SJSA1 (cell line): ENCODE measurements at regions not wholly inside any gene's neighbourhood (a gene's known extent, or its start where the extent isn't known, plus 50 kb on each side); places are given as distances from the start of the nearest gene placed in this dataset.

Experiments used
- DNase-seq, 2 experiments: peaks; one replicate each; pipeline ENCODE4 v3.0.0-alpha.2; 2015 to 2020; ENCODE audit warnings: low spot score in 2 of 2, low read depth in 1 of 2
- H3K27ac ChIP-seq: fragments of 250-450 bp; sonication (Bioruptor Pico); 2 replicates; pipeline ENCODE4 v1.5.1; 2020; ENCODE audit warnings: mild to moderate bottlenecking, moderate library complexity
- H3K27me3 ChIP-seq: fragments of 250-450 bp; sonication (Bioruptor Pico); replicated peaks from 2 replicates; pipeline ENCODE4 v1.5.1; 2020; ENCODE audit warnings: mild to moderate bottlenecking, moderate library complexity
- H3K36me3 ChIP-seq: fragments of 250-450 bp; sonication (Bioruptor Pico); 2 replicates; pipeline ENCODE4 v1.5.1; 2020; ENCODE audit warnings: mild to moderate bottlenecking
- H3K4me1 ChIP-seq: fragments of 250-450 bp; sonication (Bioruptor Pico); replicated peaks from 2 replicates; pipeline ENCODE4 v1.6.1; 2021; ENCODE audit warnings: mild to moderate bottlenecking
- H3K4me3 ChIP-seq: fragments of 250-450 bp; sonication (Bioruptor Pico); 2 replicates; pipeline ENCODE4 v1.5.1; 2020; ENCODE audit warnings: mild to moderate bottlenecking
- H3K9me3 ChIP-seq: fragments of 250-450 bp; sonication (Bioruptor Pico); replicated peaks from 2 replicates; pipeline ENCODE4 v1.5.1; 2020; ENCODE audit warnings: mild to moderate bottlenecking

DNA sequence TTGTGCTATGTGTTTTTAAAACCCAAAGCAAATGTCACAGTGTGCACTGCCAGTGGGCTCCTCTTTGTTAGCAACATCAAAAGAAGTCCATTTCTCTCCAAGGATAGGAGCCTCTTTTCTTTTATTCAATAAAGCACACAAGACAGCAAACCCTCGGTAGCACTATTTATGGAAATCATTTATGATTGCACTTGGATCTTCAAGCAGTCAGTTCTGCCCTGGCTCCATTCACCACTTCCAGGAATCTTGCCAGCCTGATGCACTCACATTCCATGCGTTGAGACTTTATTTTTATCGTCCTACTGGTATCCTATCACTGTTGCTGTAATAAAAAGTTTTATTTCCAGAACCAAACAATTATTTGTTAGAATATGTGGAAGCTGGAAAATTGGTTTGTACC lies 412.1 kb downstream of the TBL1XR1 start:
- no peak overlapping the region for H3K4me3 ChIP-seq
- DNase-seq = no peak
- no peaks in the 10 kb centered on the region for H3K4me1 ChIP-seq
- H3K27ac ChIP-seq = no peak overlapping the region
- no peaks in the 10 kb centered on the region for H3K9me3 ChIP-seq
- no peaks in the 10 kb centered on the region for H3K27me3 ChIP-seq
- H3K36me3 ChIP-seq = no peaks in the 10 kb centered on the region

DNA sequence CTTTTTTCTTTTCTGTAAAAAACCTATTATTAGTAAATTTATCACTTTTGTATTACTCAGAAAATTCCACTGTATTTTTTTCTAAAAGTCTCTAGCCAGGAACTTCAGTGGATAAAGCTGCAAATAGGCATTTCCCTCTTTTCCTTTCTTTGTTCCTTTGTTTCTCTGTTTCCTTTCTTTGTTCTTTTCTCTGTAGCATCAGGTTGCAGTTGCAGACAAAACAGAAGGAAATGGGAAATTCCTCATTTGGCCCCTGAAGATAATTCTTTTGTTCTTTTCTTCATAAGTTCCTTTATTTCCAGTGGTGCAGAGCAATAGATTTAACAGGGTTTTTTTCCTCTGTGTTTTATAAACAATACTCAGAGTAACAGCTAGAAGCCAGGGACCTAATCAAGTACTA lies 416.5 kb downstream of the TBL1XR1 start:
- Histone ChIP-seq H3K27ac (no peak overlapping the region), H3K9me3 (no peaks in the 10 kb centered on the region), H3K4me1 (no peaks in the 10 kb centered on the region), H3K4me3 (no peak overlapping the region), H3K27me3 (no peaks in the 10 kb centered on the region), H3K36me3 (no peaks in the 10 kb centered on the region)
- no peak for DNase-seq

GRCh38 chr3:176776622-176777175 lies 420.6 kb downstream of the TBL1XR1 start:
- H3K27ac ChIP-seq = no peak overlapping the region
- H3K4me1 ChIP-seq = no peaks in the 10 kb centered on the region
- no peak for DNase-seq
- no peaks in the 10 kb centered on the region for H3K27me3 ChIP-seq
- no peak overlapping the region for H3K4me3 ChIP-seq
- H3K36me3 ChIP-seq = no peaks in the 10 kb centered on the region
- H3K9me3 ChIP-seq = peaks cover 3% of the 10 kb centered on the region; the same call in 1 of the 2 replicates

GRCh38 chr3:176769547-176770190 lies 427.6 kb downstream of the TBL1XR1 start:
- Histone ChIP-seq H3K4me1 (peaks cover 31% of the 10 kb centered on the region), H3K9me3 (peaks cover 2% of the 10 kb centered on the region; the same call in 1 of the 2 replicates), H3K27me3 (no peaks in the 10 kb centered on the region), H3K27ac (no peak overlapping the region), H3K36me3 (no peaks in the 10 kb centered on the region), H3K4me3 (no peak overlapping the region)
- DNase-seq = no peak

DNA sequence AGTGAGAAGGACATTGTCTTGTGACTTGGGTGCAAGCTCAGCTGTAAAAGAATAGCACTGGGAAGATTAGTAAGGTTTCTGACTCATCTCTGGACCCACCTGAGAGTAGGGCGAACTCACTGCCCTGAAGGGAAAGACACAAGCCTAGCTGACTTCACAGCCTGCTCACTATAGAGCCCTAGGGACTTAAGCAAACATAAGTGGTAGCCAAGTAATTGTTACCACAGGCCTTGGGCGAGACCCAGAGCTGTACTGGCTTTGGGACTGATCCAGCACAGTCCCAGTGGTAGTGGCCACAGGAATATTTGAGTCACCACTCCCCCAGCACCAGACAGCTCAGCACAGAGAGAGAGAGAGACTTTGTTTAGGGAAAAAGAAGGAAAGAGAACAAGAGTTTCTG lies 429.9 kb downstream of the TBL1XR1 start:
- Histone ChIP-seq H3K9me3 (no peaks in the 10 kb centered on the region), H3K4me1 (peaks cover 31% of the 10 kb centered on the region), H3K27ac (peak overlapping the region; percentile 62), H3K4me3 (no peak overlapping the region), H3K36me3 (no peaks in the 10 kb centered on the region), H3K27me3 (no peaks in the 10 kb centered on the region)
- DNase-seq = peak; percentile 90 to 91

GRCh38 chr3:176766862-176767261 lies 430.4 kb downstream of the TBL1XR1 start:
- Histone ChIP-seq H3K9me3 (no peaks in the 10 kb centered on the region), H3K4me1 (peaks cover 31% of the 10 kb centered on the region), H3K36me3 (no peaks in the 10 kb centered on the region), H3K27me3 (no peaks in the 10 kb centered on the region), H3K27ac (peak overlapping the region; percentile 62), H3K4me3 (no peak overlapping the region)
- DNase-seq = no peak

DNA sequence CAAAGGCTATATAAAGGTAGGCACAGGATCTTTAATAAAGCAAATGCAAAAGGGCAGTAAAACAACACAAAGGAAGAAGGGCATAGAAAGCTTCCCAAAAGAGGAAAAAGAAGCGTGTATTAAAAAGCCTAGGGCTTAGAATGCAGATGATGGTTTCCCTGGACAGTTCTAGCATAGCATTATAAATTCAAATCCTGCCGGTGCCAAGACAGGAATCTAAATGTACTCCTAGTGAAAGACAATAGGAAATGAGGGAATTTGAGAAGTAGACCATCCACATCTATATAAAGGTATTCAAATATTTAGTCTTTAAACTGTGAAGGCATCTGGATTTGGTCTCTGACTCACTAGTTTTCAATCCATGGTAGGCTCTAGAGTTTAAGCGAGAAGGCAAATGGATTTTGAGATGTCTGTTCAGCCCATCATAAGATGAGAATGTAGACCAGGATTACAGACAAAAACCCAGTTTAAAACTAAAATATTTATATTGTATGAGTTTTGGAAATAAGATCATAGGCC lies 431.8 kb downstream of the TBL1XR1 start:
- Histone ChIP-seq H3K9me3 (no peaks in the 10 kb centered on the region), H3K27ac (0 out of 2 replicates have a peak overlapping the region, but pooled peaks have one; percentile 16), H3K4me1 (peaks cover 31% of the 10 kb centered on the region), H3K36me3 (no peaks in the 10 kb centered on the region), H3K4me3 (no peak overlapping the region), H3K27me3 (no peaks in the 10 kb centered on the region)
- peak in 1 of 2 experiments; percentile 31 for DNase-seq

DNA sequence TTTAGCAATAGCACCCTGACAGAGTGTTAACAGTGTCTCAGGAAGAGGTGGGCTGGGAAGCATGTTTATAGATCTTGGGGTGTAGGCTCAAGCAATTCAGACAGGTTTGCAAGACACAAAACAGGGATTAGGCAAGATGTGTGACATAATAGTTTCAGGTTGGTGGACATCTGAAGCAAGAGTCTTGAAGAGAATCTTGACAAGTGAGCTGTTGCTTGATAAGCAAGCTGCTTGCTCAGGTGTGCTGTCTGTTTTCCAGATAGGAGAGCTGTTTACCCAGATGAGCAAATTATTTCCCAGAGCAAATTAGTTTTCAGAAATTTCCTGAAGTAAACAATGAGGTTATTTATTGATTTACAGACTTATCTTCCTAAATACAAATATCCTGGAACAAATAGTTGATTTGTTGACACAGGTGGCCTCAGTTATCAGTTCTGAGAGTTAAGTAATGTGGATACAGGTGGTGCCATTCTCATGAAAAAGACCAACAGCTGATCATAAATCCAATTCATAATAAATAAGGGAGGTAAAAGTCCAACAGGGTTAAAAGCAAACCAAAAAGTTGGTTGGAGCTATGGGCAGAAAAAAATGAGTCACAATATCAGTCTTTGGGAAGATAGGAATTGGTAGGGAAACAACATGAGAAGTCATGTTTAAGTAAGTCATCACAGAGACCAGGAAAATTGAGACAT lies 437.3 kb downstream of the TBL1XR1 start:
- Histone ChIP-seq H3K4me3 (no peak overlapping the region), H3K9me3 (no peaks in the 10 kb centered on the region), H3K27me3 (no peaks in the 10 kb centered on the region), H3K36me3 (no peaks in the 10 kb centered on the region), H3K27ac (no peak overlapping the region), H3K4me1 (no peaks in the 10 kb centered on the region; the same call in 1 of the 2 replicates)
- no peak for DNase-seq

DNA sequence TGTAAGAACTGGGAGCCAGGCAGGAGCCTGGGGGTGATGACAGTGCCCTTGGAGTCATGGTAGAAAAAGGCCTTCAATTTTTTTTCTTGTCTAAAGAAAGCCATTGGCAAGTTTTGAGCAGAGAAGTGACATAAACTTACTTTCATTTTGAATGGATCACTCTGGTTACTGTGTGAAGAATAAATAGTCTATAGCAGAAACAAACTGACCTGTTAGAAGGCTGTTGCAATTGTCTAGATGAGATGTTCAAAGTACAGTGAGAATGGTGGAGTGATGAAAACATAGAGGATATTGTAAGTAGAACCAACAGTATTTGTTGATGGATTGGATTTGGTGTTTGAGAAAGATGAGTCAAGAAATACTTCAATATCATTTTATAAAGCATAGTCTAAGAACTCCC lies 439.9 kb downstream of the TBL1XR1 start:
- Histone ChIP-seq H3K27me3 (no peaks in the 10 kb centered on the region), H3K9me3 (no peaks in the 10 kb centered on the region), H3K4me3 (no peak overlapping the region), H3K36me3 (no peaks in the 10 kb centered on the region), H3K4me1 (no peaks in the 10 kb centered on the region), H3K27ac (no peak overlapping the region)
- DNase-seq = no peak

DNA sequence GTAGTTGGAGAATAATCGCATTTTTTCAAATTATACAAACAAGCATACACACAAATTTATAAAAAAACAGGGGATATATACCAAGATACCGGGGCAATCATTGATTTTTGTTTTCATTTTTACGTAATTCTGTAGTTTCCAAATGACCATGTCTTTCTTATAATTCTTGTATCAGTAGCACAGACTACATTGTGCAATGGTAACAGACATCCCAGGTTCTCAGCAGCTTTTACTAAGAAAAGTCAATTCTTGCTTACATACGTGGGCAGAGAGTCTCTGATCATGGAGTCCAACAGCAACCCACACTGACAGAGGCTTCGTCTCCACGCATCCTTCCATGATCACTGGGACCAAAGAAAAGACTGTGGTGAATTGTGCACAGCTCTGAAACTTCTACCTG lies 441.3 kb downstream of the TBL1XR1 start:
- no peak for DNase-seq
- Histone ChIP-seq H3K4me3 (no peak overlapping the region), H3K4me1 (no peaks in the 10 kb centered on the region), H3K36me3 (no peaks in the 10 kb centered on the region), H3K9me3 (no peaks in the 10 kb centered on the region), H3K27ac (no peak overlapping the region), H3K27me3 (no peaks in the 10 kb centered on the region)

GRCh38 chr3:176755552-176755951 lies 441.7 kb downstream of the TBL1XR1 start:
- H3K27me3 ChIP-seq = no peaks in the 10 kb centered on the region
- H3K36me3 ChIP-seq = no peaks in the 10 kb centered on the region
- no peak overlapping the region for H3K27ac ChIP-seq
- H3K4me1 ChIP-seq = no peaks in the 10 kb centered on the region
- H3K9me3 ChIP-seq = no peaks in the 10 kb centered on the region
- H3K4me3 ChIP-seq = no peak overlapping the region
- DNase-seq = no peak

GRCh38 chr3:176741664-176742047 lies 455.6 kb downstream of the TBL1XR1 start:
- no peaks in the 10 kb centered on the region for H3K27me3 ChIP-seq
- H3K9me3 ChIP-seq = no peaks in the 10 kb centered on the region
- H3K36me3 ChIP-seq = no peaks in the 10 kb centered on the region
- H3K4me3 ChIP-seq = no peak overlapping the region
- DNase-seq = peak in 1 of 2 experiments; percentile 26
- peaks cover 39% of the 10 kb centered on the region for H3K4me1 ChIP-seq
- H3K27ac ChIP-seq = no peak overlapping the region

DNA sequence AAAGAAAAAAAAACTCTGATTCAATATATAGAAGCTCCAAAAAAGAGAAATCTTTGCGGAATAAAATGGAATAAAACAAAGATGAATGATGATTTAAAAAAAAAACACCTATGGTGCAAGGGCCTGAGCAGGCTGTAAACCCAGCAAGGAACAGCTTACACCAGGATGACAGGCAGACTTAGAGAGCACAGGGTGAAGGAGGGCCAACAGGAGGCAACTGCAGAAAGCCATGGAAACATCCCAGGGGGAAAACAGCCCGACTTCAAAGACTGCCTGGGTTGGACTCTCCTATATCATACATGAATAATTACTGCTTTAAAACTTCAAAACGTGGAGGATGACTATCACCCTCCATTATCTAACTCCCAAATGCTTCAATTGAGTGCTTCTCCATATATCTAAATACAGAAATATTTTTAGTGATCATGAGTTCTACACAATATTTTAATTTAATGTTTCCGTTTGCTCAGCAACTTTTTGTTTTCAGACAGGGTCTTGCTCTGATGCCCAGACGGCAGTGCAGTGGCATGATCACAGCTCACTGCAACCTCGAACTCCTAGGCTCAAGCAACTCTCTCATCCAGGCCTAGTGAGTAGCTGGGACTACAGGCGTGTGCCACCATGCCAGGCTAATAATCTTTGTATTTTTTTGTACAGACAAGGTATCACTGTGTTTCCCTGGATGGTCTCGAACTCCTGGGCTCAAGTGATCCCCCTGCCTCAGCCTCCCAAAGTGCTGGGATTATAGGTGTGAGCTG lies 456.2 kb downstream of the TBL1XR1 start:
- peaks cover 39% of the 10 kb centered on the region for H3K4me1 ChIP-seq
- H3K27me3 ChIP-seq = no peaks in the 10 kb centered on the region
- H3K27ac ChIP-seq = no peak overlapping the region
- no peak overlapping the region for H3K4me3 ChIP-seq
- no peaks in the 10 kb centered on the region for H3K36me3 ChIP-seq
- no peaks in the 10 kb centered on the region for H3K9me3 ChIP-seq
- DNase-seq = no peak

- Histone ChIP-seq H3K4me1 (peaks cover 39% of the 10 kb centered on the region), H3K27ac (no peak overlapping the region), H3K4me3 (no peak overlapping the region), H3K27me3 (no peaks in the 10 kb centered on the region), H3K9me3 (no peaks in the 10 kb centered on the region), H3K36me3 (no peaks in the 10 kb centered on the region)
- peak in 1 of 2 experiments; percentile 31 for DNase-seq
Measured at GRCh38 chr3:176739159-176739558, 458.1 kb downstream of the TBL1XR1 start.
